H1 (cell line): ENCODE measurements at regions not wholly inside any gene's neighbourhood (a gene's known extent, or its start where the extent isn't known, plus 50 kb on each side); places are given as distances from the start of the nearest gene placed in this dataset.

Experiments
- CTCF ChIA-PET: fragments of 300-600 bp; sonication (Branson Sonifier 250); formaldehyde crosslinking; loops from one replicate; lab custom pipeline; 2021; ENCODE audit not compliant: partially characterized antibody; lab: Charles Lee
- POLR2A ChIA-PET: fragments of 300-600 bp; sonication (Branson Sonifier 250); formaldehyde crosslinking; loops from one replicate; lab custom pipeline; 2021; ENCODE audit warnings: inconsistent platforms; ENCODE audit not compliant: partially characterized antibody; lab: Charles Lee
- DNase-seq, 2 experiments: peaks; one replicate each; pipeline versions ENCODE4 v3.0.0 to v3.0.0-alpha.2; 2010 to 2022; ENCODE audit warnings: low spot score in 2 of 2, low read depth in 1 of 2, mixed read lengths in 1 of 2
- FAIRE-seq: peaks from 2 replicates; lab custom pipeline; 2011; peaks lifted over from hg19 to GRCh38; lab: Jason Lieb, UNC
- H2AFZ ChIP-seq: 2 replicates; pipeline ENCODE4 v1.8.1; 2012; ENCODE audit warnings: low read length, inconsistent platforms
- H2AK5ac ChIP-seq: 2 replicates; pipeline ENCODE4 v1.6.1; 2013; ENCODE audit warnings: low read depth, low read length
- H2BK120ac ChIP-seq: replicated peaks from 2 replicates; pipeline ENCODE3; 2013; ENCODE audit warnings: low read depth, low read length, inconsistent platforms
- H2BK12ac ChIP-seq: 2 replicates; pipeline ENCODE4 v1.6.1; 2013; ENCODE audit warnings: low read depth, low read length
- H2BK15ac ChIP-seq: 2 replicates; pipeline ENCODE4 v1.6.1; 2013; ENCODE audit warnings: low read length
- H2BK20ac ChIP-seq: 2 replicates; pipeline ENCODE4 v1.6.1; 2013; ENCODE audit warnings: low read length
- H2BK5ac ChIP-seq: 2 replicates; pipeline ENCODE4 v1.6.1; 2013; ENCODE audit warnings: low read depth, low read length
- H3K14ac ChIP-seq: 2 replicates; pipeline ENCODE4 v1.6.1; 2013; ENCODE audit warnings: inconsistent platforms; ENCODE audit not compliant: insufficient read length
- H3K18ac ChIP-seq: 2 replicates; pipeline ENCODE4 v1.6.1; 2013; ENCODE audit warnings: low read length; ENCODE audit errors: extremely low read depth
- H3K23ac ChIP-seq: 2 replicates; pipeline ENCODE4 v1.6.1; 2013; ENCODE audit warnings: inconsistent platforms; ENCODE audit not compliant: insufficient read length
- H3K23me2 ChIP-seq: 2 replicates; pipeline ENCODE4 v1.6.1; 2013; ENCODE audit warnings: low read depth, low read length
- H3K27ac ChIP-seq: 2 replicates; pipeline ENCODE4 v1.6.1; 2011; ENCODE audit warnings: low read depth, low read length, inconsistent platforms
- H3K27me3 ChIP-seq, 4 experiments: replicated peaks in 1 of 4; 1 replicate in 1 of 4; 2 replicates in 3 of 4; pipeline versions ENCODE4 v1.6.1 to v1.8.1; 2011 to 2013; ENCODE audit warnings: low read length in 3 of 4, mild to moderate bottlenecking in 3 of 4, inconsistent platforms in 2 of 4, mixed read lengths in 2 of 4, moderate library complexity in 1 of 4; ENCODE audit not compliant: control insufficient read depth in 3 of 4, insufficient read depth in 3 of 4; ENCODE audit errors: extremely low read depth in 1 of 4
- H3K36me3 ChIP-seq, 4 experiments: 2 replicates each; pipeline versions ENCODE4 v1.6.1 to v1.8.1; 2011 to 2013; ENCODE audit warnings: mild to moderate bottlenecking in 4 of 4, low read length in 3 of 4, moderate library complexity in 2 of 4, control low read depth in 1 of 4, inconsistent platforms in 1 of 4; ENCODE audit not compliant: insufficient read depth in 4 of 4, control insufficient read depth in 2 of 4
- H3K4ac ChIP-seq: replicated peaks from 2 replicates; pipeline ENCODE3; 2013; ENCODE audit warnings: low read length, low read depth, mixed read lengths, inconsistent platforms; ENCODE audit not compliant: insufficient read length
- H3K4me1 ChIP-seq, 4 experiments: replicated peaks in 1 of 4; 1 replicate in 1 of 4; 2 replicates in 3 of 4; pipeline versions ENCODE4 v1.6.1 to v1.8.1; 2011 to 2013; ENCODE audit warnings: low read length in 3 of 4, inconsistent platforms in 2 of 4, mixed read lengths in 1 of 4; ENCODE audit not compliant: insufficient read depth in 4 of 4, control insufficient read depth in 3 of 4
- H3K4me2 ChIP-seq, 2 experiments: 2 replicates each; pipeline versions ENCODE4 v1.6.1 to v1.8.1; 2011 to 2013; ENCODE audit warnings: low read depth in 2 of 2, low read length in 2 of 2, control low read depth in 1 of 2, inconsistent platforms in 1 of 2, mild to moderate bottlenecking in 1 of 2; ENCODE audit not compliant: insufficient read depth in 1 of 2
- H3K4me3 ChIP-seq, 4 experiments: fragments of 200-600, 300-600 bp in 1 of 4; sonication (generic), shearing (Covaris generic), sonication (Bioruptor Twin) in 1 of 4; 2 replicates each; pipeline versions ENCODE4 v1.5.1 to v1.8.1; 2011 to 2016; ENCODE audit warnings: low read length in 4 of 4, low read depth in 3 of 4, control low read depth in 2 of 4, inconsistent platforms in 2 of 4, mild to moderate bottlenecking in 2 of 4, mixed read lengths in 1 of 4, moderate library complexity in 1 of 4; ENCODE audit not compliant: insufficient read depth in 2 of 4; ENCODE audit errors: extremely low read depth in 1 of 4
- H3K56ac ChIP-seq: replicated peaks from 2 replicates; pipeline ENCODE3; 2013; ENCODE audit warnings: low read depth, mild to moderate bottlenecking, mixed read lengths, low read length, inconsistent platforms; ENCODE audit not compliant: insufficient read length
- H3K79me1 ChIP-seq: 2 replicates; pipeline ENCODE4 v1.6.1; 2013; ENCODE audit warnings: low read depth, low read length, control low read depth
- H3K79me2 ChIP-seq, 2 experiments: 2 replicates each; pipeline versions ENCODE4 v1.6.1 to v1.8.1; 2012 to 2013; ENCODE audit warnings: low read length in 2 of 2, mild to moderate bottlenecking in 2 of 2, inconsistent platforms in 1 of 2; ENCODE audit not compliant: insufficient read depth in 2 of 2, control insufficient read depth in 1 of 2
- H3K9ac ChIP-seq, 4 experiments: replicated peaks in 1 of 4; 1 replicate in 1 of 4; 2 replicates in 3 of 4; pipeline versions ENCODE4 v1.6.1 to v1.8.1; 2011 to 2013; ENCODE audit warnings: low read depth in 3 of 4, low read length in 3 of 4, control low read depth in 2 of 4, mild to moderate bottlenecking in 2 of 4, moderate library complexity in 2 of 4, inconsistent platforms in 1 of 4; ENCODE audit errors: extremely low read depth in 1 of 4
- H3K9me3 ChIP-seq, 2 experiments: 2 replicates each; pipeline versions ENCODE4 v1.6.1 to v1.8.1; 2012 to 2013; ENCODE audit warnings: mild to moderate bottlenecking in 2 of 2, moderate library complexity in 2 of 2, control low read depth in 1 of 2, inconsistent platforms in 1 of 2, low read depth in 1 of 2, low read length in 1 of 2, mixed read lengths in 1 of 2; ENCODE audit not compliant: insufficient read depth in 2 of 2
- H4K20me1 ChIP-seq, 2 experiments: replicated peaks in 1 of 2; 2 replicates each; pipeline versions ENCODE3 to v1.8.1; 2011 to 2013; ENCODE audit warnings: inconsistent platforms in 2 of 2, low read length in 2 of 2, mild to moderate bottlenecking in 1 of 2; ENCODE audit not compliant: insufficient read depth in 2 of 2, control insufficient read depth in 1 of 2
- H4K5ac ChIP-seq: 2 replicates; pipeline ENCODE4 v1.6.1; 2013; ENCODE audit warnings: low read length, low read depth, mixed read lengths, inconsistent platforms; ENCODE audit not compliant: insufficient read length
- H4K8ac ChIP-seq: 2 replicates; pipeline ENCODE4 v1.8.0; 2013; ENCODE audit warnings: mild to moderate bottlenecking, moderate library complexity, low read length, inconsistent platforms; ENCODE audit not compliant: insufficient read depth; ENCODE audit errors: extremely low read depth
- H4K91ac ChIP-seq: replicated peaks from 2 replicates; pipeline ENCODE3; 2013; ENCODE audit warnings: low read length, mixed read lengths, inconsistent platforms; ENCODE audit not compliant: insufficient read length
- ASH2L ChIP-seq: fragments of 200-600, 300-600 bp; sonication (generic); IDR thresholded peaks from one replicate; pipeline ENCODE4 v1.7.1; 2017; ENCODE audit warnings: low read length
- CEBPB ChIP-seq: IDR thresholded peaks from 2 replicates; pipeline ENCODE4 v1.6.1; 2012; ENCODE audit warnings: low read depth, low read length
- CHD2 ChIP-seq: IDR thresholded peaks from 2 replicates; pipeline ENCODE4 v1.6.1; 2012; ENCODE audit warnings: low read length, improper control_type of control experiment
- EGR1 ChIP-seq: IDR thresholded peaks from 2 replicates; pipeline ENCODE4 v1.6.1; 2011; ENCODE audit warnings: low read depth, low read length, borderline replicate concordance
- NANOG ChIP-seq: IDR thresholded peaks from 2 replicates; pipeline ENCODE4 v1.6.1; 2011; ENCODE audit warnings: low read length, low read depth, mild to moderate bottlenecking, inconsistent platforms; ENCODE audit not compliant: insufficient read depth, poor library complexity, severe bottlenecking
- NRF1 ChIP-seq: IDR thresholded peaks from 2 replicates; pipeline ENCODE4 v1.6.1; 2011; ENCODE audit warnings: mild to moderate bottlenecking, low read depth, low read length, improper control_type of control experiment
- POLR2A ChIP-seq, 2 experiments: IDR thresholded peaks; 1 replicate in 1 of 2; 2 replicates in 1 of 2; pipeline ENCODE4 v1.6.1; 2011; ENCODE audit warnings: low read depth in 2 of 2, low read length in 2 of 2, mild to moderate bottlenecking in 2 of 2; ENCODE audit errors: control extremely low read depth in 1 of 2
- TAF7 ChIP-seq: optimal IDR thresholded peaks from 2 replicates; pipeline ENCODE3; 2011; ENCODE audit warnings: low read depth, mild to moderate bottlenecking, inconsistent platforms, low read length, moderate library complexity, borderline replicate concordance
- TEAD4 ChIP-seq: IDR thresholded peaks from 2 replicates; pipeline ENCODE4 v1.6.1; 2012; ENCODE audit warnings: low read depth, low read length, inconsistent platforms, mixed read lengths
- WGBS, 2 experiments: shearing (Covaris generic) in 1 of 2; methylation state at CpG; one replicate each; pipeline versions ENCODE4 v1.1.6 to v1.1.7; 2013 to 2015; ENCODE audit warnings: low lambda C conversion rate in 2 of 2, mixed read lengths in 2 of 2, inconsistent platforms in 1 of 2, low coverage in 1 of 2, missing lambda C conversion rate in 1 of 2; ENCODE audit not compliant: insufficient replicate concordance in 2 of 2, insufficient coverage in 1 of 2, insufficient read length in 1 of 2; ENCODE audit errors: extremely low coverage in 1 of 2, missing lambda C conversion rate in 1 of 2; 5-methylcytosine and 5-hydroxymethylcytosine counted together
- TF ChIP-seq, protein P1 (sequence below): IDR thresholded peaks from 2 replicates; pipeline ENCODE4 v1.6.1; 2011; ENCODE audit warnings: low read length, improper control_type of control experiment
- TF ChIP-seq, protein P2 (sequence below): IDR thresholded peaks from 2 replicates; pipeline ENCODE4 v1.6.1; 2012; ENCODE audit warnings: inconsistent platforms
- TF ChIP-seq, protein P3 (sequence below): IDR thresholded peaks from 2 replicates; pipeline ENCODE4 v1.6.1; 2012; ENCODE audit warnings: low read length, inconsistent platforms

DNA sequence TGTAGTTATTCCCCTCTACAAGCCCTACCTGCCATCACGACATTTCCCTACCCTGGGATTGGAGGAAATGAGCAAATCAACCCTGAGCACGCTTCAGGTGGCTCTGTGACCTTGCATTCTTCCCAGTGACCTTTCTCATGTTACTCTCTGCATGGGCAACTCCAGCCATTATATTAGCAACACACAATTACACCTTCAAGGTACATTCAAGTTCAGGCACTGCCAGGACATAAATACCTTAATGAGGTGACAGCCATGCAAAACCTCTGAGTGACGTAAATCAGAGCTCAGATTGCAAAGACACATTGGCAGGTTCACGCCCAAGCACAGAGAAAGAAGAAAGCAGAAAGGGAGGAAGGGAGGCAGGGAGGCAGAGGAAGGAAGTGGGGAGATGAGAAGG, 68.7 kb upstream of the ALK start:
- Histone ChIP-seq H3K27me3 (no peaks in the 10 kb centered on the region), H2AFZ (no peak overlapping the region), H4K8ac (no peak overlapping the region), H2BK12ac (no peak overlapping the region), H3K4ac (no peak overlapping the region), H3K27ac (no peak overlapping the region), H3K4me2 (0 out of 4 replicates have a peak overlapping the region, but pooled peaks of 1 of the 2 experiments have one; percentile 16), H2BK120ac (no peak overlapping the region), H3K23me2 (no peaks in the 10 kb centered on the region), H3K79me1 (no peaks in the 10 kb centered on the region), H3K36me3 (no peaks in the 10 kb centered on the region), H3K14ac (no peak overlapping the region), H3K9ac (no peak overlapping the region; a peak in 1 of 7 replicates), H4K5ac (no peak overlapping the region), H3K4me1 (peaks cover 2 to 7% (median 5%) of the 10 kb centered on the region in 4 experiments; a peak in 5 of 7 replicates), H3K79me2 (no peaks in the 10 kb centered on the region), H3K23ac (no peak overlapping the region), H2BK5ac (no peak overlapping the region), H3K4me3 (no peak overlapping the region), H3K18ac (no peak overlapping the region), H3K56ac (no peak overlapping the region), H2BK15ac (no peak overlapping the region), H4K91ac (no peak overlapping the region), H2AK5ac (no peak overlapping the region), H2BK20ac (no peak overlapping the region), H3K9me3 (no peaks in the 10 kb centered on the region), H4K20me1 (no peaks in the 10 kb centered on the region)
- ChIA-PET POLR2A (no interaction called here), CTCF (no interaction called here)
- WGBS, 2 experiments, result 86% methylated on average over 4 of the region's 4 CpGs; no CpG with 5 or more reads in 1 of the 2 experiments
- no peak for FAIRE-seq
- no peak for DNase-seq
- TF ChIP-seq POLR2A (IDR thresholded peaks at IDR 0.05; ENCODE audit: control extremely low read depth in 1 of 2, low read depth in 2 of 2, low read length in 2 of 2) (no peak), TEAD4 (no peak), NRF1 (no peak), EGR1 (no peak), TAF7 (no peak), ASH2L (no peak), CHD2 (no peak), CEBPB (no peak), NANOG (no peak)
- TF ChIP-seq, protein P1, sequence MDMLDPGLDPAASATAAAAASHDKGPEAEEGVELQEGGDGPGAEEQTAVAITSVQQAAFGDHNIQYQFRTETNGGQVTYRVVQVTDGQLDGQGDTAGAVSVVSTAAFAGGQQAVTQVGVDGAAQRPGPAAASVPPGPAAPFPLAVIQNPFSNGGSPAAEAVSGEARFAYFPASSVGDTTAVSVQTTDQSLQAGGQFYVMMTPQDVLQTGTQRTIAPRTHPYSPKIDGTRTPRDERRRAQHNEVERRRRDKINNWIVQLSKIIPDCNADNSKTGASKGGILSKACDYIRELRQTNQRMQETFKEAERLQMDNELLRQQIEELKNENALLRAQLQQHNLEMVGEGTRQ, result no peak
- TF ChIP-seq, protein P2, sequence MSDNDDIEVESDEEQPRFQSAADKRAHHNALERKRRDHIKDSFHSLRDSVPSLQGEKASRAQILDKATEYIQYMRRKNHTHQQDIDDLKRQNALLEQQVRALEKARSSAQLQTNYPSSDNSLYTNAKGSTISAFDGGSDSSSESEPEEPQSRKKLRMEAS, result no peak
- TF ChIP-seq, protein P3, sequence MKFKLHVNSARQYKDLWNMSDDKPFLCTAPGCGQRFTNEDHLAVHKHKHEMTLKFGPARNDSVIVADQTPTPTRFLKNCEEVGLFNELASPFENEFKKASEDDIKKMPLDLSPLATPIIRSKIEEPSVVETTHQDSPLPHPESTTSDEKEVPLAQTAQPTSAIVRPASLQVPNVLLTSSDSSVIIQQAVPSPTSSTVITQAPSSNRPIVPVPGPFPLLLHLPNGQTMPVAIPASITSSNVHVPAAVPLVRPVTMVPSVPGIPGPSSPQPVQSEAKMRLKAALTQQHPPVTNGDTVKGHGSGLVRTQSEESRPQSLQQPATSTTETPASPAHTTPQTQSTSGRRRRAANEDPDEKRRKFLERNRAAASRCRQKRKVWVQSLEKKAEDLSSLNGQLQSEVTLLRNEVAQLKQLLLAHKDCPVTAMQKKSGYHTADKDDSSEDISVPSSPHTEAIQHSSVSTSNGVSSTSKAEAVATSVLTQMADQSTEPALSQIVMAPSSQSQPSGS, result no peak
